Brain microvascular endothelial cell (primary cell): ENCODE measurements at regions not wholly inside any gene's neighbourhood (a gene's known extent, or its start where the extent isn't known, plus 50 kb on each side); places are given as distances from the start of the nearest gene placed in this dataset.

Experiments used
- DNase-seq: peaks from one replicate; pipeline ENCODE4 v3.0.0-alpha.2; 2020
- H3K27ac ChIP-seq: fragments of 250-450 bp; sonication (Bioruptor Pico); 2 replicates; pipeline ENCODE4 v1.5.1; 2020; ENCODE audit warnings: mild to moderate bottlenecking, moderate library complexity
- H3K27me3 ChIP-seq: fragments of 250-450 bp; sonication (Bioruptor Pico); replicated peaks from 2 replicates; pipeline ENCODE4 v1.5.1; 2020; ENCODE audit warnings: mild to moderate bottlenecking
- H3K36me3 ChIP-seq: fragments of 250-450 bp; sonication (Bioruptor Pico); replicated peaks from 2 replicates; pipeline ENCODE4 v1.5.1; 2020; ENCODE audit warnings: mild to moderate bottlenecking
- H3K4me3 ChIP-seq: 2 replicates; pipeline ENCODE4 v1.5.1; 2011; ENCODE audit warnings: low read depth, mild to moderate bottlenecking, control low read depth, low read length, moderate library complexity
- CTCF ChIP-seq: IDR thresholded peaks from 2 replicates; pipeline ENCODE4 v1.5.1; 2011; ENCODE audit warnings: low read depth, mild to moderate bottlenecking, moderate library complexity, low read length, control low read depth, inconsistent platforms; ENCODE audit errors: missing control alignments
- in situ Hi-C: cut with HindIII; loops from 2 replicates; pipeline ENCODE4 v1.10.0; 2017; ENCODE audit warnings: low sequenced_read_pairs, low pct_ligation_motif_present

DNA sequence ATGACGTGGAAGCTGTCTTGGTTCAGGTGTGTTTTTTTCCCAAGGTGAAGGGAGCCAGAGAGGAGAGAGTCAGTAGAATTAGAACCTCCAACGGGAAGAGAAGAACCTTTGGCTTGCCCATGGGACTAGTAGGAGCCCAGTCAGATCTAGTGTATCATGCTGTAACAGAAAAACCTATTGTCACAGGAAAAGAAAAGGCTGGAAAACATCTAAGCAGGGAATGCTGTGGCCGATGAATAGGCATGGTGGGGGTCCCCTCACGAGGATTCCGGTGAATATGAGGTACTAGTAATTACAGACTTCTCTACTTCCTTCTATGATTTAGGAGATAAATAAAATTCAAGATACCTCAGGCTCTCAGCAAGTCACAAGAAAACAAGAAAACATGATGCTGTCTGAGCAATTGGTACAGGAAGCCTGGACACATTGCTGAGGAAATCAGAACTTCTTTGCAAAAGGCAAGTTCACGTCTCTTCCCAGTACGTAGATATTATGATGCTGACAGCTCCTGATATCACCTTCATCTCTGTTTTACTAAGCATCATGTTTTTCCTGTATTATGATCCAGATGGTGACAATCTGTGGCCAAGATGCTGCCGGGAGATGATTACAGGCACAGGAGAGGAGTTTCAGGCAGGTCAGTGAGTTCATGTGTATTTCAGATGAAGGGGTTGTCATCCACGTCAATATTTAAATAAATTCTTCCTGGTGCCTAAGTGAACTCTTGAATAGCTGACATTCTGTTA is 54.3 kb upstream of the NPY start:
- no peaks in the 10 kb centered on the region for H3K36me3 ChIP-seq
- DNase-seq: no peak
- no peaks in the 10 kb centered on the region for H3K27me3 ChIP-seq
- no peak for TF ChIP-seq CTCF
- in situ Hi-C loops: no loop called here
- H3K27ac ChIP-seq: no peak overlapping the region
- no peak overlapping the region for H3K4me3 ChIP-seq

DNA sequence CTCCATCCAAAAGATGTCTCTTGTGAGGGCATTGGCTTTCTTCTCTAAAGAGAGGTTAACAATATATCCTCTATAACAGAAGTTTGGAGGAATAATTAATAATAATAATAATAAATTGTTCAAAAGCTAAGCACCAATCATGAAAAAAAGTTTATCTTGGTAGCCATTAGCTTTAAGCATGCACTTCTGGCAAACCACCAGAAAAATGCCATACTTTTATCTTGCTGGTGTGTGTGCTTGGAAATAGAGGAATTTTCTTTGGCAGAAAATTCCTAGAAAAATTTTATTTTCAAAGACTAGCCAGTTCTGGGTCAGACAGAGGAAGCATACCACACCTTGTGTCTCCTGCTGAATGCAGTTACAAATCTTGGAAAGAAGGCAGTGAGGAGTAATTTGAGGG is 52.5 kb upstream of the NPY start:
- no peaks in the 10 kb centered on the region for H3K36me3 ChIP-seq
- H3K27me3 ChIP-seq: no peaks in the 10 kb centered on the region
- in situ Hi-C loops: no loop called here
- TF ChIP-seq CTCF: no peak
- no peak overlapping the region for H3K27ac ChIP-seq
- DNase-seq: no peak
- H3K4me3 ChIP-seq: no peak overlapping the region

- no peak for TF ChIP-seq CTCF
- H3K4me3 ChIP-seq: no peak overlapping the region
- H3K27me3 ChIP-seq: no peaks in the 10 kb centered on the region
- H3K27ac ChIP-seq: no peak overlapping the region
- no peak for DNase-seq
- H3K36me3 ChIP-seq: no peaks in the 10 kb centered on the region
- in situ Hi-C loops: no loop called here
These were observed 50.6 kb upstream of the NPY start for GRCh38 chr7:24233386-24233785.
